PC-9 (cell line): ENCODE measurements at regions not wholly inside any gene's neighbourhood (a gene's known extent, or its start where the extent isn't known, plus 50 kb on each side); places are given as distances from the start of the nearest gene placed in this dataset.

Experiments used
- BruUV-seq: library from RNA; stranded (reverse); fragments of 400-500 nt; replicated peaks from 2 replicates; lab custom pipeline; 2021; lab: Mats Ljungman, UMichigan
- CTCF ChIA-PET: fragments of 300-600 bp; sonication (Branson Sonifier 250); formaldehyde crosslinking; loops from one replicate; lab custom pipeline; 2022; ENCODE audit warnings: antibody characterized with exemption; lab: Charles Lee
- POLR2A ChIA-PET: fragments of 300-600 bp; sonication (Branson Sonifier 250); formaldehyde crosslinking; loops from one replicate; lab custom pipeline; 2022; ENCODE audit warnings: antibody characterized with exemption; ENCODE audit not compliant: unreplicated experiment; lab: Charles Lee
- DNase-seq, 2 experiments: peaks; one replicate each; pipeline versions ENCODE4 v3.0.0 to v3.0.0-alpha.2; 2015 to 2022; ENCODE audit warnings: mixed read lengths in 1 of 2
- H2AFZ ChIP-seq: fragments of 200-600 bp; sonication (generic); 2 replicates; pipeline ENCODE4 v1.8.1; 2017; ENCODE audit warnings: antibody characterized with exemption
- H3F3A ChIP-seq: fragments of 200-600 bp; sonication (generic); 2 replicates; pipeline ENCODE4 v1.8.1; 2017; ENCODE audit warnings: antibody characterized with exemption, mild to moderate bottlenecking, low read depth; ENCODE audit not compliant: insufficient read depth
- H3K27ac ChIP-seq: fragments of 200-600 bp; sonication (generic); 2 replicates; pipeline ENCODE4 v1.6.1; 2016; ENCODE audit warnings: mixed run types
- H3K27me3 ChIP-seq: fragments of 200-600 bp; sonication (generic); 2 replicates; pipeline ENCODE4 v1.6.1; 2016; ENCODE audit warnings: low read depth, mixed run types; ENCODE audit not compliant: insufficient read depth
- H3K36me3 ChIP-seq: fragments of 200-600 bp; sonication (generic); 2 replicates; pipeline ENCODE4 v1.6.1; 2016; ENCODE audit warnings: low read depth, mixed run types
- H3K4me1 ChIP-seq: fragments of 200-600 bp; sonication (generic); replicated peaks from 2 replicates; pipeline ENCODE4 v1.6.1; 2016; ENCODE audit warnings: mixed run types; ENCODE audit not compliant: insufficient read depth
- H3K4me2 ChIP-seq: fragments of 200-600 bp; sonication (generic); 2 replicates; pipeline ENCODE4 v1.6.1; 2017; ENCODE audit warnings: mixed run types
- H3K4me3 ChIP-seq: fragments of 200-600 bp; sonication (generic); 2 replicates; pipeline ENCODE4 v1.6.1; 2016; ENCODE audit warnings: mixed run types
- H3K79me2 ChIP-seq: fragments of 200-600 bp; sonication (generic); 2 replicates; pipeline ENCODE4 v1.6.1; 2017; ENCODE audit warnings: low read depth, mixed run types
- H3K9me2 ChIP-seq: fragments of 200-600 bp; sonication (generic); 2 replicates; pipeline ENCODE4 v1.8.1; 2017; ENCODE audit warnings: mild to moderate bottlenecking; ENCODE audit not compliant: insufficient read depth
- H3K9me3 ChIP-seq: fragments of 200-600 bp; sonication (generic); 2 replicates; pipeline ENCODE4 v1.8.1; 2016; ENCODE audit warnings: low read depth; ENCODE audit not compliant: insufficient read depth
- H4K20me1 ChIP-seq: fragments of 200-600 bp; sonication (generic); 2 replicates; pipeline ENCODE4 v1.8.1; 2017; ENCODE audit not compliant: insufficient read depth
- EZH2 ChIP-seq: fragments of 200-600 bp; sonication (generic); IDR thresholded peaks from 2 replicates; pipeline ENCODE4 v1.8.0; 2017; ENCODE audit warnings: antibody characterized with exemption, low read depth
- intact Hi-C: fragments of 100-400 bp; cut with micrococcal nuclease; formaldehyde crosslinking; loops from one replicate; pipeline ENCODE4 v1.10.0; 2022; ENCODE audit not compliant: unreplicated experiment
- TF ChIP-seq, protein P1 (sequence below): fragments of 200-600 bp; sonication (generic); conservative IDR thresholded peaks from 2 replicates; pipeline ENCODE4 v1.6.1; 2017; ENCODE audit warnings: mixed run types, antibody characterized with exemption, mild to moderate bottlenecking, moderate library complexity

DNA sequence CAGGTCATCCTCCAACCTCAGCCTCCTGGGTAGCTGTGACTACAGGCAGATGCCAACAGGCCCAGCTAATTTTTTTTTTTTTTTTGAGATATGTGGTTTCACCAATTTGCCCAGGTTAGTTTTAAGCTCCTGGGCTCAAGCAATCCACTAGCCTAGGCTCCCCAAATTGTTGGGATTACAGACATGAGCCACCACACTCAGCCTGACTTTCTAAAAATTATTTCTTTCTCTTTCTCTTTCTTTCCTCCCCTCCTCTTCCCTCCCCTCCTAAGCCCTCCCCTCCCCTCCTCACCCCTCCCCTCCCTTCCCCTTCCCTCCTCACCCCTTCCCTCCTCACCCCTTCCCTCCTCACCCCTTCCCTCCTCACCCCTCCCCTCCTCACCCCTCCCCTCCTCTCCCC is 127.3 kb downstream of the BTBD3 start:
- POLR2A ChIA-PET = no interaction called here

DNA sequence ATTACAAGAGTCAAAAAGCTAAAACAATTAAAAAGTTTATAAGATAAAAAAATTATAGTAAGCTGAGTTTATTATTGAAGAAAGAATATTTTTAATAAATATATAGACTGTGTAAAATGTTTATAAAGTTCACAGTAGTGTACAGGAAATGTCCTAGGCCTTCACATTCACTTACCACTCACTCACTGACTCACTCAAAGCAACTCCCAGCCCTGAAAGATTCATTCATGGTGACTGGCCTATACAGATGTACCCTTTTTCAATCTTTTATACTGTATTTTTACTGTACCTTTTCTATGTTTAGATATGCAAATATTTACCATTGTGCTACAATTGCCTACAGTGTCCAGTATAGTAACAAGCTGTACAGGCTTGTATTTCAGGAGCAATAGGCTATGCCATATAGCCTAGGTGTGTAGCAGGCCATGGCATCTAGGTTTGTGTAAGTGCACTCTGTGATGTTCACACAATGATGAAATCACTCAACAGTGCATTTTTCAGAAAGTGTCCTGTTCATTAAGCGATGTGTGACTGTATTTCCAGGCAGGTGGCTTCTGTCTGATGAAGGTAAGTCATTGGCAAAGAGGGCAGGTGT is 130.2 kb downstream of the BTBD3 start:
- Histone ChIP-seq H3K4me1 (no peaks in the 10 kb centered on the region), H4K20me1 (no peaks in the 10 kb centered on the region), H3K36me3 (no peaks in the 10 kb centered on the region), H3K4me3 (no peak overlapping the region), H3K27ac (no peak overlapping the region), H3K9me3 (no peaks in the 10 kb centered on the region), H3K79me2 (no peaks in the 10 kb centered on the region), H3F3A (no peaks in the 10 kb centered on the region), H3K4me2 (no peak overlapping the region), H2AFZ (no peak overlapping the region), H3K27me3 (no peaks in the 10 kb centered on the region), H3K9me2 (no peaks in the 10 kb centered on the region)
- no TSS peak for BruUV-seq
- intact Hi-C loops = no loop called here
- CTCF ChIA-PET = no interaction called here
- no peak for DNase-seq
- TF ChIP-seq, protein P1, sequence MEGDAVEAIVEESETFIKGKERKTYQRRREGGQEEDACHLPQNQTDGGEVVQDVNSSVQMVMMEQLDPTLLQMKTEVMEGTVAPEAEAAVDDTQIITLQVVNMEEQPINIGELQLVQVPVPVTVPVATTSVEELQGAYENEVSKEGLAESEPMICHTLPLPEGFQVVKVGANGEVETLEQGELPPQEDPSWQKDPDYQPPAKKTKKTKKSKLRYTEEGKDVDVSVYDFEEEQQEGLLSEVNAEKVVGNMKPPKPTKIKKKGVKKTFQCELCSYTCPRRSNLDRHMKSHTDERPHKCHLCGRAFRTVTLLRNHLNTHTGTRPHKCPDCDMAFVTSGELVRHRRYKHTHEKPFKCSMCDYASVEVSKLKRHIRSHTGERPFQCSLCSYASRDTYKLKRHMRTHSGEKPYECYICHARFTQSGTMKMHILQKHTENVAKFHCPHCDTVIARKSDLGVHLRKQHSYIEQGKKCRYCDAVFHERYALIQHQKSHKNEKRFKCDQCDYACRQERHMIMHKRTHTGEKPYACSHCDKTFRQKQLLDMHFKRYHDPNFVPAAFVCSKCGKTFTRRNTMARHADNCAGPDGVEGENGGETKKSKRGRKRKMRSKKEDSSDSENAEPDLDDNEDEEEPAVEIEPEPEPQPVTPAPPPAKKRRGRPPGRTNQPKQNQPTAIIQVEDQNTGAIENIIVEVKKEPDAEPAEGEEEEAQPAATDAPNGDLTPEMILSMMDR = no peak
- no peak for TF ChIP-seq EZH2
- POLR2A ChIA-PET = no interaction called here

More for the DNA sequence above, 127.3 kb downstream of the BTBD3 start:
- H3F3A ChIP-seq = no peaks in the 10 kb centered on the region
- CTCF ChIA-PET = no interaction called here
- H3K9me2 ChIP-seq = no peaks in the 10 kb centered on the region
- H3K27me3 ChIP-seq = no peaks in the 10 kb centered on the region
- BruUV-seq = no TSS peak
- H3K4me2 ChIP-seq = no peak overlapping the region
- H4K20me1 ChIP-seq = no peaks in the 10 kb centered on the region
- no peak overlapping the region for H2AFZ ChIP-seq
- H3K9me3 ChIP-seq = no peaks in the 10 kb centered on the region
- no peaks in the 10 kb centered on the region for H3K36me3 ChIP-seq
- no peak overlapping the region for H3K4me3 ChIP-seq
- H3K79me2 ChIP-seq = no peaks in the 10 kb centered on the region
- H3K27ac ChIP-seq = no peak overlapping the region
- DNase-seq = no peak
- TF ChIP-seq EZH2 = no peak
- TF ChIP-seq, protein P1 = no peak
- H3K4me1 ChIP-seq = no peaks in the 10 kb centered on the region
- intact Hi-C loops = no loop called here

DNA sequence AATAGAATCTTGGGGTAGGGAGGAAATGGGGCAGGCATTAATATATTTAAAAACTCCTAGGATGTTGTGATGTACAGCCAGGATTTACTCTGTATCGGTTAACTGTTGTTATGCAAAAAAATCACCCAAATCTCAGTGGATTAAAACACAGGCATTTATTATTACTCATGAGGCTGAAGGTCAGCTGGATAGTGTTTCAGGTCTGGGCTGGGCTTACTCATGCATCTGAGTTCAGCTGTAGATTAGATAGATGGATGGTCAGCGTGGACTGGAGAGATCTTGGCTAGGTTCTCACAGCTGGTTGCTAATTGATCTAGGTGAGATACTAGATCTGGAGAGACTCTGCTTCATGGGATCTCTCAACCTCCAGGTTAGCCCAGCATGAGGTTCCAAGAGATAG is 131.4 kb downstream of the BTBD3 start:
- no peak overlapping the region for H3K27ac ChIP-seq
- H3K9me2 ChIP-seq = no peaks in the 10 kb centered on the region
- ChIA-PET POLR2A (no interaction called here), CTCF (no interaction called here)
- H4K20me1 ChIP-seq = no peaks in the 10 kb centered on the region
- H3K36me3 ChIP-seq = no peaks in the 10 kb centered on the region
- 0 out of 2 replicates have a peak, but pooled peaks cover 3% of the 10 kb centered on the region for H3K4me1 ChIP-seq
- H3K4me2 ChIP-seq = no peak overlapping the region
- no peaks in the 10 kb centered on the region for H3F3A ChIP-seq
- H3K27me3 ChIP-seq = no peaks in the 10 kb centered on the region
- DNase-seq = no peak
- H2AFZ ChIP-seq = no peak overlapping the region
- intact Hi-C loops = no loop called here
- BruUV-seq = no TSS peak
- no peaks in the 10 kb centered on the region for H3K9me3 ChIP-seq
- TF ChIP-seq, protein P1 = no peak
- no peak for TF ChIP-seq EZH2
- H3K79me2 ChIP-seq = no peaks in the 10 kb centered on the region
- H3K4me3 ChIP-seq = no peak overlapping the region
